KBM-7 (cell line): ENCODE measurements at regions not wholly inside any gene's neighbourhood (a gene's known extent, or its start where the extent isn't known, plus 50 kb on each side); places are given as distances from the start of the nearest gene placed in this dataset.
A peak's percentile ranks its signal among the peaks of the same experiment; 100 is the strongest.
"Not testable (repeated sequence)": the region's sequence is repeated elsewhere in the genome, so short reads cannot be mapped to it uniquely, and the experiment has no call there.

ENCODE experiments used
- DNase-seq: peaks from one replicate; pipeline ENCODE4 v3.0.0-alpha.2; 2015
- in situ Hi-C: fragments of 300-500 bp; cut with MboI; formaldehyde crosslinking; loops from 2 replicates; pipeline ENCODE4 v1.14.3; 2020; ENCODE audit warnings: low sequenced_read_pairs, low pct_unique_long_range_greater_than_20kb, mixed read lengths

GRCh38 chr19:31438401-31439269 lies 89.4 kb upstream of the TSHZ3 start:
- no peak for DNase-seq
- in situ Hi-C loops: no loop called here

GRCh38 chr19:31439270-31439573 lies 90.0 kb upstream of the TSHZ3 start:
- no peak for DNase-seq
- in situ Hi-C loops: no loop called here

GRCh38 chr19:31444931-31445330 lies 95.7 kb upstream of the TSHZ3 start:
- DNase-seq: no peak
- in situ Hi-C loops: no loop called here

- no peak for DNase-seq
- in situ Hi-C loops: no loop called here
These were observed 96.2 kb upstream of the TSHZ3 start for GRCh38 chr19:31445406-31445805.

- in situ Hi-C loops: no loop called here
- no peak for DNase-seq
These were observed 99.0 kb upstream of the TSHZ3 start for GRCh38 chr19:31448221-31448657.

- in situ Hi-C loops: no loop called here
- DNase-seq: no peak
These were observed 100.1 kb upstream of the TSHZ3 start for GRCh38 chr19:31449379-31449778.

- no peak for DNase-seq
- in situ Hi-C loops: no loop called here
These were observed 101.5 kb upstream of the TSHZ3 start for GRCh38 chr19:31450696-31451095.

GRCh38 chr19:31451686-31452330 lies 102.6 kb upstream of the TSHZ3 start:
- no peak for DNase-seq
- in situ Hi-C loops: no loop called here

GRCh38 chr19:31459430-31459829 lies 110.2 kb upstream of the TSHZ3 start:
- in situ Hi-C loops: no loop called here

GRCh38 chr19:31461814-31462539 lies 112.7 kb upstream of the TSHZ3 start:
- in situ Hi-C loops: no loop called here
- no peak for DNase-seq

More at GRCh38 chr19:31459430-31459829, 110.2 kb upstream of the TSHZ3 start:
- no peak for DNase-seq

- DNase-seq: no peak
- in situ Hi-C loops: no loop called here
These were observed 121.1 kb upstream of the TSHZ3 start for GRCh38 chr19:31470229-31470939.

- DNase-seq: no peak
- in situ Hi-C loops: no loop called here
These were observed 121.7 kb upstream of the TSHZ3 start for GRCh38 chr19:31470952-31471351.

GRCh38 chr19:31478241-31478640 lies 129.0 kb upstream of the TSHZ3 start:
- DNase-seq: no peak
- in situ Hi-C loops: no loop called here

- DNase-seq: no peak
- in situ Hi-C loops: no loop called here
These were observed 134.1 kb upstream of the TSHZ3 start for GRCh38 chr19:31483226-31483857.

- in situ Hi-C loops: not testable (repeated sequence)
- peak; percentile 18 for DNase-seq
These were observed 135.7 kb upstream of the TSHZ3 start for GRCh38 chr19:31484858-31485410.

- DNase-seq: no peak
- in situ Hi-C loops: no loop called here
These were observed 136.2 kb upstream of the TSHZ3 start for GRCh38 chr19:31485472-31485871.

- DNase-seq: no peak
These were observed 142.0 kb upstream of the TSHZ3 start for GRCh38 chr19:31491242-31491641.

GRCh38 chr19:31492050-31492449 lies 142.8 kb upstream of the TSHZ3 start:
- in situ Hi-C loops: no loop called here
- no peak for DNase-seq

More at GRCh38 chr19:31491242-31491641, 142.0 kb upstream of the TSHZ3 start:
- in situ Hi-C loops: no loop called here

- in situ Hi-C loops: no loop called here
- no peak for DNase-seq
These were observed 146.8 kb upstream of the TSHZ3 start for GRCh38 chr19:31496076-31496475.
